Activated CD4-positive, alpha-beta T cell treated with anti-CD3 and anti-CD28 coated beads for 24 hours (primary cell): ENCODE measurements at regions not wholly inside any gene's neighbourhood (a gene's known extent, or its start where the extent isn't known, plus 50 kb on each side); places are given as distances from the start of the nearest gene placed in this dataset.
"Not testable (repeated sequence)": the region's sequence is repeated elsewhere in the genome, so short reads cannot be mapped to it uniquely, and the experiment has no call there.

Experiments used
- DNase-seq, 2 donors: peaks; one replicate each; pipeline ENCODE4 v3.0.0-alpha.2; 2020; ENCODE audit warnings: low read depth in 2 of 2

DNA sequence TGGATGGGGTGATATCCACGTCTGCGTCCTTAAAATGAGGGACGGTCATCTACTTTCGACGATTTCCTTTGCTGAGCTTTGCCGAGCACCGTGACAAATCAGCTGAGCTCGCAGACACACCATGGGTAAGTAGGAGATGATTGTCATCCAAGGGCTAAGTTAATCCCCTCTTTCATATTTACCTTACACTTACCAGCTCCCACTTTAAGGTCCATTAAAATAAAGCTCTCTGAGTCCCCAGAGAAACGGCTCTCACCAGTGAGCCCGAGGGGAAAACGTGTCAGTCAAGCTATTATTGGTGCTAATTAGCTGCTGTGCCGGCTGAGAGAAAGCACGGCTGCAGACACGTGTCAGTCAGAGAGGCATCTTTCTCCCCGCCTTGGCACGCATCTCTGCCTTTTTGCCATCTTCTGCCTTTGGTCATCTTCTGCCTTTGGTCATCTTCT lies 72.2 kb downstream of the CRLF2 start:
- DNase-seq: no peak

DNA sequence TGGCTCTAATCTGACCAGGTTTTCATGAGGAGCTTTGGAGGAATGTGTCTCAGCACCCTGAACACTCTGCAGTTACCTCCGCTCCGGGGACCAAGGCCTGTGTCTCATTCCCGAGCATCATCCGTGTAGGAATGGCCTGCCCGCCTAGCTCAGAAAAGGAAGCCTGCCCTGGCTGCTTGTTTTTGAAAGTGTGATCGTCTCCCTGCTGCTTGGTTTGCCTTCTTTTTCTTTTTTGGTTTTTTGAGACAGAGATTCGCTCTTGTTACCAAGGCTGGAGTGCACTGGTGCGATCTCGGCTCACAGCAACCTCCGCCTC lies 73.3 kb downstream of the CRLF2 start:
- DNase-seq: no peak

DNA sequence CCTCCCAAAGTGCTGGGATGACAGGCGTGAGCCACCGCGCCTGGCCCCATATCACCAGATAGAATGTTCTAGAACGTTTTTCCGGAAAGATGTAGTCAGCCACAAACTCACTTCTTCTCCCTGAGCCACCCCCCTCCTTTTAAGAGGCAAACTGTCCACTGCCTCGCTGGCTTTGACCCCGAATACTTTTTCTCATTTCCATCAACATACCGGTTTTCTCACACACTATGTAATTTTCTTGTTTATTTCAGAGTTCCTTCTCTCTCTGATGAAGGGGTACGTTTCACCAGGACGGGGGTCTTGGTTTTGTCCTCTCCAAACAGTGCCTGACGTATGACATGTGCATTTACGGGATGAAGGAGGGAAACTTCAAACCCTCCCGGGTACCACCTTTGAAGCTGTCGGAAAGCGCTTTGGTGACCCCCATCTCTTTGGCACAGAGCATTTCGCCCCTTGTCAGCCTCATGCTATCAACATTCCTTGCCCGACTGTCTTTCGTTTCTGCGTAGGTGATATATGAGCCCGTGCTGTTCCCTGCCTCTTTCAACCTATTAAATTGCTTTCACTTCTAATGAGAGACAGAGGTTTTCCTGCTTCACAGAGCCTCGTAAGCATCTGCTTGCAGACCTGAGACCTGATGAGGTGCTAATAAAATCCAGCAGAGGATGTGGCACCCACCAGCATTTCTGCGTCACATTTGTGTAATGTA lies 73.8 kb downstream of the CRLF2 start:
- no peak for DNase-seq

DNA sequence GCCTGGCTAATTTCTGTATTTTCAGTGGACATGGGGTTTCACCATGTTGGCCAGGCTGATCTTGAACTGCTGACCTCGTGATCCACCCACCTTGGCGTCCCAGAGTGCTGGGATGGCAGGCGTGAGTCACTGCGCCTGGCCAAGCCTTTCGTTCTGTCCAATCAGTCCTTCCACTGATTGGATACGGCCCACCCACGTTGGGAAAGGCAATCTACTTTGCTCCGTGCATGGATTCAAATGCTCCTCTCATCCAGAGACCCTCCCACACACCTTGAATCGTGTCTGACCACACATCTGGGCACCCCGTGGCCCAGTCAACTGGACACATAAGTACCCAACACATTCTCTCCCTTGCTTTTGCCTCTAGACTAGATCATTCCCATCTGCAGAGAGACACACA lies 74.9 kb downstream of the CRLF2 start:
- no peak for DNase-seq

DNA sequence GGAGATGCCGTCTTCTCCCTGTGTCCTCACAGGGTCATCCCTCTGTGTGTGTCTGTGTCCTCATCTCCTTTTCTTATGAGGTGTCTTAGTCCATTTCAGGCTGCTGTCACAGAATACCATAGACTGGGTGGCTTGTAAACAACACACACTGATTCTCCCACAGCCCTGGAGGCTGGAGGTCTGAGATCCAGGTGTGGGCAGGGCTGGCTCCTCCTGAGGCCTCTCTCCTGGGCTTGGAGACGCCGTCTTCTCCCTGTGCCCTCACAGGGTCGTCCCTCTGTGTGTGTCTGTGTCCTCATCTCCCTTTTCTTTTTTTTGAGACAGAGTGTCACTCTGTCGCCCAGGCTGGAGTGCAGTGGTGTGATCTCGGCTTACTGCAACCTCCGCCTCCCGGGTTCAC lies 75.9 kb downstream of the CRLF2 start:
- DNase-seq: not testable (repeated sequence)

DNA sequence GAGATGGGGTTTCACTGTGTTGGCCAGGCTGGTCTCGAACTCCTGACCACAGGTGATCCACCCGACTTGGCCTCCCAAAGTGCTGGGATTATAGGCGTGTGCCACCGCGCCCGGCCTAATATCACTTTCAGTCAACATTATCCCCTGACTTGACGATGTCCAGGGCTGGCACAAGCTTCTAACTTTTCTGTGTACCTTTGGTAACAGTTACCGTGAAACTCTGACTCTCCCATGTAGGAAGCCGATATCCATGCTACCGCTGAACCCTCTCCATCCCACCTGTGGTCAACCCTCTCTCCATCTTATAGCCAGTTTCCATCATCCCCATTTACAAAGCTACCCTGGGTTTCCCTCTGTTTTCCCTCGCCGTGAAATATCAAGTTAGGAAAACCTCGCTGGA lies 77.5 kb downstream of the CRLF2 start:
- no peak for DNase-seq

DNA sequence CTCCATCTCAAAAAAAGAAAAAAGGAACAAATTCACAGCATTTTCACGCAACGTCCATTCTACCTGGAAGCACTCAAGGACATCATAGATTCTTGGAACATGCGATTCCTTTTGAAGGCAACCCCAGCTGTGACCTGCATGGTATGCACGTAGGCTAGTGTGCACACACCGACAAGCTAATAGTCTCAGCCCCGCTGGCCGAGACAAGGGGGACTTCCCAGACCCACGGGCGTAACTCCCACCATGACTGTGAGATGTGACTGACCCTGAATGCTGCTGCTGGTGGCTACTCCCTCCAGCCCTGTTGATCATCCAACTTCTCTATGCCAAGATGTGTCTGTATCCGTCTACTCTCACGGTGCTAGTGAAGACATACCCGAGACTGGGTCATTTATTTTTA lies 78.3 kb downstream of the CRLF2 start:
- no peak for DNase-seq

DNA sequence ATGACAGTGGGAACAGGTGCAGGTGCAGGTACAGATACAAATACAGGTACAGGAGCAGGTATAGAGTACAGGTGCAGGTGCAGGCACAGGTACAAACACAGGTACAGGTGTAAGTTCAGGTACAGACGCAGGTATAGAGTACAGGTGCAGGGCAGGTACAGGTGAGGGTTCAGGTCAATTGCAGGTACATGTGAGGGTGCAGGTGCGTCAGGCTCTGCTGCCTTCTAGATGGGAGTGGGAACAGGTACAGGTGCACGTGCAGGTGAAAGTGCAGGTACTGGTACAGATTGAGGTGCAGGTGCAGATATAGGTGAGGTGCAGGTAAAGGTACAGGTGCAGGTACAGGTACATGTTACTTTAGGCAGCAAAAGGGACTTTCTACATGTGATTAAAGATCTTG lies 85.7 kb downstream of the CRLF2 start:
- DNase-seq: no peak

DNA sequence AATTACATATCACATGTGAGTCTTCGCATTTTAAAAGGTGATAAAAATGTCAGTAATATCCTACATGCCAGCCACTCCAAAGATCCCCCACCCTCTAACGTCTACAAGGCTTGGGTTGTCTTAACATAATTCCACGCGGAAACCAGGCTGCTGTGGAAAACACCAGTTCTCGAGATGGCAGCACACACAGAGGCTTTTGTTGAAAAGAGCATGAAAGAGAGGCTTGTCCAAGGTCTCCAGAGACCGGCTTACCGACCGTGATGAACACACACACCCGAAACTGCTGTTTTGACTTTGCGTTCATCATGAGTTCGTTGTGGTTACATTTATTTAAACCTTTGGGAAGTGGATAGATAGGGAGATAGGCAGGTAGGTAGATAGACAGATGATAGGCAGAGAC lies 87.9 kb downstream of the CRLF2 start:
- DNase-seq: no peak

DNA sequence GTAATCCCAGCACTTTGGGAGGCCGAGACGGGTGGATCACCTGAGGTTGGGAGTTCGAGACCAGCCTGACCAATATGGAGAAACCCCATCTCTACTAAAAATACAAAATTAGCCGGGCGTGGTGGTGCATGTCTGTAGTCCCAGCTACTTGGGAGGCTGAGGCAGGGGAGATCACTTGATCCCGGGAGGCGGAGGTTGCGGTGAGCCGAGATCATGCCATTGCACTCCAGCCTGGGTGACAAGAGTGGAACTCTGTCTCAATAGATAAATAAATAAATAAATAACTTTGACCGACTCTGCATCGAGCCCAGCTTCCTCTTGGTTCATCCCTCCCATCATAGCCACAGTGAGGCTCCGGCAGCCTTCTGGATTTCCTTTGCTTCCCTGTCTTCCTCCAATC lies 89.6 kb downstream of the CRLF2 start:
- not testable (repeated sequence) for DNase-seq

DNA sequence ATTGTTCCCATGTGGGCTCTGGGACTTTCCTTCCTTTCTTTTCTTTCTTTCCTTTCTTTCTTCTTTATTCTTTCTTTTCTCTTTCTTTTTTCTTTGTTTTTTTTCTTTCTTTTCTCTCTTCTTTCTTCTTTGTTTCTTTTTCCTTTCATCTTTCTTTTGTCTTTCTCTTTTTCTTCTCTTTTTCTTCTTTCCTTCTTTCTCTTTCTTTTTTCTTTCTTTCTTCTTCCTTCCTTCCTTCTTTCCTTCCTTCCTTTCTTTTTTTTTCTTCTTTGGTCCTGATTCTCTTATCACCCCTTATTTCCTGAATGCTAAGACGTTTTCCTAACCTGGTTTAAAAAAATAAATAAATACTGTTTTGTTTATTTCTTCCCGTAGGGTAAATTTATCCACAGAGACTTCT lies 93.2 kb downstream of the CRLF2 start:
- DNase-seq: no peak

DNA sequence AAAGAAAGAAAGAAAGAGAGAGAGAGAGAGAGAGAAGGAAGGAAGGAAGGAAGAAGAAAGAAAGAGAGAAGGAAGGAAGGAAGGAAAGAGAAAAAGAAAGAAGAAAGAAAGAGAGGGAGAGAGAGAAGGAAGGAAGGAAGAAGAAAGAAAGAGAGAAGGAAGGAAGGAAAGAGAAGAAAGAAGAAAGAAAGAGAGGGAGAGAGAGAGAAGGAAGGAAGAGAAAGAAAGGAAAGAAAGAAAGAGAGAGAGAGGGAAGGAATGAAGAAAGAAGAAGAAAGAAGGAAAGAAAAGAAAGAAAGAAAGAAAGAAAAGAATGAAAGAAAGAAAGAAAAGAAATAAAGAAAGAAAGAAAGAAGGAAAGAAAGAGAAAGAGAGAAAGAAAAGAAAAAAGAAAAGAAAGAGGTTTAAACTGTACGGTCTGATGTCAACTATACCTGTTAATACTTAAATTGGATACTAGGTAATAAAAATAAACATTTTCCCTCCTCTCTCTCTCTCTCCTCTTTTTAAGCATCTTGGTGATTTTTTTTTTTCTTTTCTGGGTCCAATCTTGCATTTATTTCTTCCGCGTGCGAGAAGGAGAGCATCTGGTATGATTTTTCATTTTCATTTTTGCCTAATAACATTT lies 93.8 kb downstream of the CRLF2 start:
- DNase-seq: no peak

DNA sequence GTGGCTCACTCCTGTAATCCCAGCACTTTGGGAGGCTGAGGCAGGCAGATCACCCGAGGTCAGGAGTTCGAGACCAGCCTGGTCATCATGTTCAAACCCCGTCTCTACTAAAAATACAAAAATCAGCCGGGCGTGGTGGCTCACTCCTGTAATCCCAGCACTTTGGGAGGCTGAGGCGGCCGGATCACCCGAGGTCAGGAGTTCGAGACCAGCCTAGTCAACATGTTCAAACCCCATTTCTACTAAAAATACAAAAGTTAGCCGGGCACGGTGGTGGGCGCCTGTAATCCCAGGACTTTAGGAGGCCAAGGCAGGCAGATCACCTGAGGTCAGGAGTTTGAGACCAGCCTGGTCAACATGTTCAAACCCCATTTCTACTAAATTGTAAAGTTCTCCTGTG lies 97.0 kb downstream of the CRLF2 start:
- not testable (repeated sequence) for DNase-seq

DNA sequence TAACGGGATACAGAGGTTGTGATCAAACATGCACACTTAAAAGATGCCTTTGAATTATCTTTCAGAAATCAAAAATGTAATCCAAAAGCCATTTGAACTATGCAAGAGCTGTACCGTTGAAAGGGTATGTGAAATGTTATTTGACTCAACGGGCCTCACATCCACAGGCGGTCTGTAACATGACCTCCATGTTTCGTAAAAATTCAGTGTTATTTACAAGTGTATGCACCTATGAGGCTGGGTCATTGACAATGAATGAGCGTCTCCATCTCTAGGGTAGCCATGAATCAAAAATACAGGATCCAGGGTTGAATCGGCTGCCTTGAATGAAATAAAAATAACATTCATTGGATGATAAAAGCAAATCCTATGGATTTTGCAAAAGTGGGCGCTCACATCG lies 100.1 kb downstream of the CRLF2 start:
- no peak for DNase-seq

DNA sequence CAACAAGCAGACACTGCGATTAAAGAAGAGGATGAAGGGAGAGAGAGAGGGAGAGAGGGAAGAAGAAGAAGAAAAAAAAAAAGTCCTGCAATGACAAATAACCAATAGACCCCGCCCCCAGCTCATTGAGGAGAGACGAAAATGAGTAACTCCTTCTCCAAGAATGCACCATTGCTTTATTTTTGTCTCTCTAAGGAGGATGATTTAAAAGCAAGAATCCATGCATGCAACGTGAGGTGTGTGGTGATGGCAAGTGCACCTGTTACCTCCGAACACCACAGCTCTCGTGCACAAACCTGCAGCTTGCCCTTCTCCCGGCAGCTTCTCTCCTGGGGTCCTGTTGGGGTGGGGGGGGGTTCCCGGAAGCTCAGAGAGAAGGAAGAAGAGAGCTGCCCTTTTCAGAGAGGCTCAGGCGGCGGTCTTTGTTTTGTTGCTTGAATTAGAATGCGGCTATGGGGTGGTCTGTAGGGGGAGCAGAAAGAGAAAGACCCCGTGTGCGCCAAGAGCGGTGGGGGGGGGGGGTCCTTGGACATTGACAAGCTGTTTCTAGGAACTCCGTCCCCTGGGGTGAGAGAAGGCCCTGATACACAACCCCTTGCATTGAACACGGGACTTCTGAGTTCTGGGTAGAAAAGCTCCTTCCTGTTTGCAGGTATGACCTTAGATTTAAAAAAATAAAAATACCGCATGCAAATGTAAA lies 100.7 kb downstream of the CRLF2 start:
- no peak for DNase-seq

DNA sequence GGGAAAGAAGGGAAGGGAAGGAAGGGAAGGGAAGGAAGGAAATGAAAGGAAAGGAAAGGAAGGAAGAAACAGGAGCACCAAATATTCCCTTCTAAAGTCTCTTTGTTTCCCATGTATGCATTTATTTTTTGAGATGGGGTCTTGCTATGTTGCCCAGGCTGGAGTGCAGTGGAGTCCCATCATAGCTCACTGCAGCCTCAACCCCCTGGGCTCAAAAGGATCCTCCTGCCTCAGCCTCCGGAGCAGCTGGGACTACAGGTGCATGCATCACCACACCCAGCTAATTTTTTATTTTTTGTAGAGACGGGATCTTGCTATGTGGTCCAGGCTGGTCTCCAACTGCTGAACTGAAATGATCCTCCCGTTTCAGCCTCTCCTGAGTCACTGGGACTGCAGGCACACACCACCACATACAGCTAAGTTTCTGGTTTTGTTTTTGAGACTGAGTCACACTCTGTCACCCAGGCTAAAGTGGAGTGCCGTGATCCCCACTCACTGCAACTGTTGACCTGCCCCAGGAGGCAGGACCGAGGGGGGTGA lies 102.8 kb downstream of the CRLF2 start:
- no peak for DNase-seq

DNA sequence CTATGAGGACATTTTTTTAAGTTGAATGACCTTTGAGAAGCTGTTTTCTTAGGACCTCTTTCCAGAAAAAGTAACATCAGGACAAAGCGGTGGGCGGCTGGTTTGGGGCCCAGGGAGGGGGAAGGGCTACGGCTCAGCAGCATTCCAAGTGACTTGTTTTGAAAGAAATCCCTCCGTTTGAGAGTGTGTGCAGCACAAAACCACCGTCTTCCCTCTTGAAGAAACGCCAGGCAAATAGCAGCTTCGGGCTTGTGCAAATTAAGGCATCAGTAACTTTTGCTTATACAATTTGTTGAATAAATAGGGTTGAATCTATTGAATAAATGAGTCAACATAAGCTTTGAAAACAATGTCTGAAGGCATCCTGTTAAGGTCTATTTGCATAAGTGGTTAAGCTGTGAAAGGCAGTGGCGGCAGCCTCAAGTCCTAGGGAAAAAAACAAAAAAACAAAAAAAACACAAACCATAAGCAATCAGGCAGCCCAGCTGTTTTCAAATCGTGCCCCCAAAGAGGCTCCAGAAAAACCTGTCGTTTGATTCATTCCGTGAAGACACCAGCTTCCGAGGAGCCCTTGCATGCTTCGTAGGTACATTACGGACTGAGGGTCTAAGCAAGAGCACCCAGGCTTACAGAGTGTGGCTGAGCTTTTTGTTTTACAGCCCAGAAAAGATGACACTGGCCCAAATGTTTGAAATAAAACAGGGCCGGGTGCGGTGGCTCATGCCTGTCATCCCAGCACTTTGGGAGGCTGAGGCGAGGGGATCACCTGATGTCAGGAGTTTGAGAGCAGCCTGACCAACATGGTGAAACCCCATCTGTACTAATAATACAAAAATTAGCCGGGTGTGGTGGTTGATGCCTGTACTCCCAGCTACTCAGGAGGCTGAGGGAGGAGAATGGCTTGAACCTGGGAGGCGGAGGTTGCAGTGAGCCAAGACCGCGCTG lies 103.7 kb downstream of the CRLF2 start:
- DNase-seq: no peak

DNA sequence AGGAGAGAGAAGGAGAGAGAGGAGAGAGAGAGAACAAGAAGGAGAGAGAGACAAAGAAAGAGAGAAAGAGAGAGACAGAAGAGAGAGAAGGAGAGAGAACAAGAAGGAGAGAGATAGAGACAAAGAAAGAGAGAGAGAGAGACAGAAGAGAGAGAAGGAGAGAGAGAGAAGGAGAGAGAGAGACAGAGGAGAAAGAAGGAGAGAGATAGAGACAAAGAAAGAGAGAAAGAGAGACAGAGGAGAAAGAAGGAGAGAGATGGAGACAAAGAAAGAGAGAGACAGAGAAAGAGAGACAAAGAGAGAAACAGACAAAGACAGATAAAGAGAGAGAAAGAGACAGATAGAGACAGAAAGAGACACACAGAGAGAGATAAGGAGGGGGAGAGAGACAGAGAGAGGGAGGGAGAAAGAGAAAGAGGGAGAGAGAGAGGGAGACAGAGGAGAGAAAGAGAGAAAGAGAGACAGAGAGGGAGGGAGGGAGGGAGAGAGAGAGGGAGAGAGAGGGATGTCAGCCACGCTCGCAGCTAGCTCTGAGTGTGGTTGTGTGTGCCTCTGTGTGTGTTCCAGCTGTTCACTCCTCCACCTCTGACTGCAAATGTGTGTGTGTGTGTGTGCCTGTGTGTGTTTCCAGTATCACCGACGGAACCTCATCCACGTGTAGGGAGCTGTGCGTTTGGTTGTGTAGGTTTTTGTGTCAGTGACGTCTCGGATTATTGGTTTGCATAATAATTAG lies 105.8 kb downstream of the CRLF2 start:
- no peak for DNase-seq

DNA sequence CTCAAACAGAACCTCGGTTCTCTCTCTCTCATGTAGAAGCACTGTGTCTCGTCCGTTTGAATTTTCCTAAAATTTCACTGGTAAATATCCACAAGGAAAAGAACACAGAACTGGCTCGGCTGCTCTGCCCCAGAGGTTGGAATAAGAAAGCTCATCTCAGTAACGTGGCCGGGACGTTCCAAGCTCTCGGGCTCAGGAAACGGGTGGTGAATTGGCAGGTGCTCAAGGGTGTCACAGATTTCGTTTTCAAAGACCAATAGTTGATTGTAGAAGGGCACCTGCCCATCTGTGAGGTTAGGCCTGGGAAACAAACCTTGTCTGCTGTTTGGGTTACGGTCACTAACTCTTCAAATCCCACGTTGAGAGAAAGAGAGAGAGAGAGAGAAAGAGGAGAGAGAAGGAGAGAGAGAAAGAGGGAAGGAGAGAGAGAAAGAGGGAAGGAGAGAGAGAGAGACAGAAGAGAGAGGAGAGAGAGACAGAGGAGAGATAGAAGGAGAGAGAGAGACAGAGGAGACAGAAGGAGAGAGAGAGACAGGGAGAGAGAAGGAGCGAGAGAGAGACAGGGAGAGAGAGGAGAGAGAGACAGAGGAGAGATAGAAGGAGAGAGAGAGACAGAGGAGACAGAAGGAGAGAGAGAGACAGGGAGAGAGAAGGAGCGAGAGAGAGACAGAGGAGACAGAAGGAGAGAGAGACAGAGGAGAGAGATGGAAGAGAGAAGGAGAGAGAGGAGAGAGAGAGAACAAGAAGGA lies 106.6 kb downstream of the CRLF2 start:
- DNase-seq: no peak

DNA sequence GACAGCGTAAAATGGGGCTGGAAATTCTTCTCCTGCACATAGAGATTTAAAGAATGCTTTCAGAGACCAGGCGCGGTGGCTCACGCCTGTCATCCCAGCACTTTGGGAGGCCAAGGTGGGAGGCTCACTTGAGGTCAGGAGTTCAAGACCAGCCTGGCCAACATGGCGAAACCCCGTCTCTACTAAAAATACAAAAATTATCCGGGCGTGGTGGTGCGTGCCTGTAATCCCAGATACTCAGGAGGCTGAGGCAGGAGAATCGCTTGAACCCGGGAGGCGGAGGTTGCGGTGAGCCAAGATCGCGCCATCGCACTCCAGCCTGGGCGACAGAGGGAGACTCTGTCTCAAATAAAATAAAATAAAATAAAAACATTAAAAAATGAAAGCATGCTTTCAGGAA lies 107.4 kb downstream of the CRLF2 start:
- DNase-seq: not testable (repeated sequence)
